Right lung (tissue), 2 donors: ENCODE measurements at regions not wholly inside any gene's neighbourhood (a gene's known extent, or its start where the extent isn't known, plus 50 kb on each side); places are given as distances from the start of the nearest gene placed in this dataset.

Experiments used
- DNase-seq, 2 donors: peaks; one replicate each; pipeline ENCODE4 v3.0.0-alpha.2; 2013

- no peak for DNase-seq
Measured at GRCh38 chr13:54165581-54166215, 1137.1 kb downstream of the OLFM4 start.

GRCh38 chr13:54173996-54174395 is 1145.4 kb downstream of the OLFM4 start:
- DNase-seq: no peak

- no peak for DNase-seq
Measured at GRCh38 chr13:54175466-54175865, 1146.9 kb downstream of the OLFM4 start.

- DNase-seq: no peak
Measured at GRCh38 chr13:54177466-54177865, 1148.9 kb downstream of the OLFM4 start.

GRCh38 chr13:54183166-54183565 is 1154.6 kb downstream of the OLFM4 start:
- DNase-seq: no peak

GRCh38 chr13:54183728-54184127 is 1155.1 kb downstream of the OLFM4 start:
- DNase-seq: no peak

- no peak for DNase-seq
Measured at GRCh38 chr13:54184576-54184975, 1156.0 kb downstream of the OLFM4 start.

GRCh38 chr13:54185101-54185500 is 1156.5 kb downstream of the OLFM4 start:
- no peak for DNase-seq

GRCh38 chr13:54185785-54186184 is 1157.2 kb downstream of the OLFM4 start:
- no peak for DNase-seq

GRCh38 chr13:54187461-54187860 is 1158.8 kb downstream of the OLFM4 start:
- DNase-seq: no peak

- no peak for DNase-seq
Measured at GRCh38 chr13:54194233-54195024, 1165.8 kb downstream of the OLFM4 start.

- no peak for DNase-seq
Measured at GRCh38 chr13:54196684-54197083, 1168.1 kb downstream of the OLFM4 start.

GRCh38 chr13:54198911-54199310 is 1170.3 kb downstream of the OLFM4 start:
- no peak for DNase-seq

GRCh38 chr13:54206626-54207025 is 1178.0 kb downstream of the OLFM4 start:
- DNase-seq: no peak

GRCh38 chr13:54210397-54211049 is 1181.9 kb downstream of the OLFM4 start:
- no peak for DNase-seq

- DNase-seq: no peak
Measured at GRCh38 chr13:54216221-54216620, 1187.6 kb downstream of the OLFM4 start.

GRCh38 chr13:54226876-54227275 is 1198.3 kb downstream of the OLFM4 start:
- no peak for DNase-seq

- DNase-seq: no peak
Measured at GRCh38 chr13:54232700-54233099, 1204.1 kb downstream of the OLFM4 start.

- no peak for DNase-seq
Measured at GRCh38 chr13:54234607-54235006, 1206.0 kb downstream of the OLFM4 start.

- DNase-seq: peak; percentile 1 to 7
Measured at GRCh38 chr13:54241719-54242118, 1213.1 kb downstream of the OLFM4 start.

GRCh38 chr13:54248306-54248705 is 1219.7 kb downstream of the OLFM4 start:
- DNase-seq: no peak

GRCh38 chr13:54261856-54262255 is 1233.2 kb downstream of the OLFM4 start:
- no peak for DNase-seq

- DNase-seq: no peak
Measured at GRCh38 chr13:54263868-54264267, 1235.3 kb downstream of the OLFM4 start.
